Right lobe of liver (tissue), 4 donors: ENCODE measurements at regions not wholly inside any gene's neighbourhood (a gene's known extent, or its start where the extent isn't known, plus 50 kb on each side); places are given as distances from the start of the nearest gene placed in this dataset.

Source experiments
- POLR2A ChIP-seq: fragments of 450-650 bp; IDR thresholded peaks from one replicate; pipeline ENCODE4 v1.6.1; 2017; ENCODE audit warnings: antibody characterized with exemption, mild to moderate bottlenecking
- TF ChIP-seq, protein P1 (sequence below), 4 donors: fragments of 200-600 bp in 3 of 4; fragments of 450-650 bp in 1 of 4; IDR thresholded peaks; one replicate each; pipeline versions ENCODE4 v1.5.1 to v1.8.0; 2016 to 2022; ENCODE audit warnings: antibody characterized with exemption in 4 of 4, mild to moderate bottlenecking in 2 of 4
- donor health status: DM: no; HTN: no; CAD: no.
- donor health status: DM: no; HTN: no; CAD: no.
- donor health status: DM: no; HTN: yes; CAD: no.

DNA sequence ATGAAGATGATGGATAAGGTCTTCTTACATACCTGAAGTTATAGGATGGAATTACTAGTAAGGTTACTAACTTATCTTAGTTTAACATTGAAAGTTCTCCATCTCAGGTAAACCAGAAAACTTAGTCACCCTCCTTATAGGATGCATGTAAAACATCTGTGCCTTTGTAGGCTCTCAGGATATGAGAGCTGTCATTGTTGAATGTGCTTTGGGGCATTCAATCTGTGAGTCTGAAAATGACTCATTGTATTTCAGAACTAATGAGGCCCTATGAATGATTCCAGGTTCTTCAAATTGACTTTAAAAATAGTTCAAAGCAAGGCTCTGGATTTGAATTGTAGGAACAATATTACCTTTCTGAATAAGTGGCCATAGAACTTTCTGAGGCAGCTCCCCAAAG is 237.7 kb upstream of the AZI2 start:
- TF ChIP-seq, protein P1, sequence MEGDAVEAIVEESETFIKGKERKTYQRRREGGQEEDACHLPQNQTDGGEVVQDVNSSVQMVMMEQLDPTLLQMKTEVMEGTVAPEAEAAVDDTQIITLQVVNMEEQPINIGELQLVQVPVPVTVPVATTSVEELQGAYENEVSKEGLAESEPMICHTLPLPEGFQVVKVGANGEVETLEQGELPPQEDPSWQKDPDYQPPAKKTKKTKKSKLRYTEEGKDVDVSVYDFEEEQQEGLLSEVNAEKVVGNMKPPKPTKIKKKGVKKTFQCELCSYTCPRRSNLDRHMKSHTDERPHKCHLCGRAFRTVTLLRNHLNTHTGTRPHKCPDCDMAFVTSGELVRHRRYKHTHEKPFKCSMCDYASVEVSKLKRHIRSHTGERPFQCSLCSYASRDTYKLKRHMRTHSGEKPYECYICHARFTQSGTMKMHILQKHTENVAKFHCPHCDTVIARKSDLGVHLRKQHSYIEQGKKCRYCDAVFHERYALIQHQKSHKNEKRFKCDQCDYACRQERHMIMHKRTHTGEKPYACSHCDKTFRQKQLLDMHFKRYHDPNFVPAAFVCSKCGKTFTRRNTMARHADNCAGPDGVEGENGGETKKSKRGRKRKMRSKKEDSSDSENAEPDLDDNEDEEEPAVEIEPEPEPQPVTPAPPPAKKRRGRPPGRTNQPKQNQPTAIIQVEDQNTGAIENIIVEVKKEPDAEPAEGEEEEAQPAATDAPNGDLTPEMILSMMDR (IDR thresholded peaks at IDR 0.05): no peak
- no peak for TF ChIP-seq POLR2A
